SU-DHL-6 (cell line): ENCODE measurements at regions not wholly inside any gene's neighbourhood (a gene's known extent, or its start where the extent isn't known, plus 50 kb on each side); places are given as distances from the start of the nearest gene placed in this dataset.

ENCODE experiments used
- H2AFZ ChIP-seq: fragments of 200-600 bp; sonication (generic); 2 replicates; pipeline ENCODE4 v1.6.1; 2014; ENCODE audit warnings: low read depth, mild to moderate bottlenecking, moderate library complexity, mixed read lengths, antibody characterized with exemption, low read length; ENCODE audit not compliant: severe bottlenecking
- H3F3A ChIP-seq: fragments of 200-600 bp; shearing (Covaris generic); 2 replicates; pipeline ENCODE4 v1.6.0; 2016; ENCODE audit warnings: antibody characterized with exemption, mild to moderate bottlenecking; ENCODE audit not compliant: insufficient read depth
- H3K27ac ChIP-seq: fragments of 200-600 bp; sonication (generic); 2 replicates; pipeline ENCODE4 v1.5.1; 2016; ENCODE audit warnings: low read depth, mild to moderate bottlenecking, low read length, moderate library complexity, mixed read lengths
- H3K27me3 ChIP-seq: fragments of 200-600 bp; sonication (generic), shearing (Covaris generic); 2 replicates; pipeline ENCODE4 v1.6.0; 2014; ENCODE audit warnings: mild to moderate bottlenecking, low read length
- H3K36me3 ChIP-seq: fragments of 200-600 bp; sonication (generic); 2 replicates; pipeline ENCODE4 v1.6.1; 2014; ENCODE audit warnings: mild to moderate bottlenecking, low read length, mixed read lengths
- H3K4me2 ChIP-seq: fragments of 300-600, 200-600 bp; shearing (Covaris generic), sonication (generic); 2 replicates; pipeline ENCODE4 v1.6.0; 2014; ENCODE audit warnings: low read length, low read depth, mild to moderate bottlenecking; ENCODE audit not compliant: poor library complexity, severe bottlenecking
- H3K4me3 ChIP-seq: fragments of 200-600 bp; sonication (generic); 2 replicates; pipeline ENCODE4 v1.5.1; 2014; ENCODE audit warnings: antibody characterized with exemption, low read length, mild to moderate bottlenecking, mixed read lengths; ENCODE audit not compliant: insufficient read depth, poor library complexity, severe bottlenecking
- H3K79me2 ChIP-seq: fragments of 200-600 bp; sonication (generic); 2 replicates; pipeline ENCODE4 v1.6.1; 2014; ENCODE audit warnings: mild to moderate bottlenecking, low read length, moderate library complexity; ENCODE audit not compliant: insufficient read depth
- H3K9ac ChIP-seq: fragments of 200-600 bp; sonication (generic); 2 replicates; pipeline ENCODE4 v1.7.0; 2014; ENCODE audit warnings: mild to moderate bottlenecking, low read length
- H3K9me2 ChIP-seq: fragments of 200-600 bp; sonication (generic); replicated peaks from 2 replicates; pipeline ENCODE4 v1.6.1; 2014; ENCODE audit warnings: low read length; ENCODE audit not compliant: insufficient read depth
- H3K9me3 ChIP-seq: fragments of 200-600 bp; sonication (generic); 2 replicates; pipeline ENCODE4 v1.6.1; 2014; ENCODE audit warnings: low read length, mixed read lengths; ENCODE audit not compliant: insufficient read depth
- H4K20me1 ChIP-seq: fragments of 200-600 bp; sonication (generic); 2 replicates; pipeline ENCODE4 v1.6.1; 2014; ENCODE audit warnings: low read depth, mild to moderate bottlenecking, antibody characterized with exemption, low read length, moderate library complexity, mixed read lengths
- CTCF ChIP-seq: fragments of 200-600 bp; sonication (generic); IDR thresholded peaks from one replicate; pipeline ENCODE4 v1.5.1; 2017; ENCODE audit warnings: antibody characterized with exemption, mild to moderate bottlenecking, low read length, moderate library complexity; ENCODE audit not compliant: insufficient read depth, poor library complexity, severe bottlenecking
- EZH2phosphoT487 ChIP-seq: fragments of 200-600 bp; sonication (generic), shearing (Covaris generic); conservative IDR thresholded peaks from 2 replicates; pipeline ENCODE4 v1.6.1; 2018; ENCODE audit warnings: mild to moderate bottlenecking, antibody characterized with exemption, low read length, moderate library complexity, mixed read lengths

DNA sequence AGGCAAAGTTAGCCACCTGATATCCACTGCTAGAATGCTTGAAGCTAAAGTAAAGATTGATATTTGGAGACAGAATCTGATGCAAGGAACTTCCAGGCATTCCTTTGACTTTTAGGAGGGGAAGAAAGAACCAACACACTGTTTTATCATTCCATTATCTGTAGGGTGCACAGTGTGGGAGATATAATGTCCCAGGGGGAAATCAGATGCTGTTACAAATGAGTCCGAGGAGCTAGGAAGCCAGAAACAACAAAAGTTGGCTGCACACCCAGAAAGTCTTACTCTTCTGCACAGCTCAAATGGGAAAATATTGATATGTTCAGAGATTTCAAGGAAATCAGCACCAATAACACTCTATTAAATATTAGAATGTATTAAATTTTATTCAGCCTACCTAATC is 113.6 kb upstream of the ROBO1 start:
- H3K9ac ChIP-seq, result no peak overlapping the region
- H2AFZ ChIP-seq, result no peak overlapping the region
- no peak overlapping the region for H3K4me2 ChIP-seq
- no peak overlapping the region for H3K27ac ChIP-seq
- H3K4me3 ChIP-seq, result no peak overlapping the region
- no peaks in the 10 kb centered on the region for H3K27me3 ChIP-seq
- no peaks in the 10 kb centered on the region for H3K9me3 ChIP-seq
- no peaks in the 10 kb centered on the region for H4K20me1 ChIP-seq
- no peak for TF ChIP-seq CTCF
- TF ChIP-seq EZH2phosphoT487, result no peak
- H3K9me2 ChIP-seq, result no peaks in the 10 kb centered on the region
- H3K36me3 ChIP-seq, result no peaks in the 10 kb centered on the region
- H3K79me2 ChIP-seq, result no peaks in the 10 kb centered on the region
- H3F3A ChIP-seq, result no peaks in the 10 kb centered on the region

- TF ChIP-seq CTCF, result no peak
- TF ChIP-seq EZH2phosphoT487, result no peak
- no peaks in the 10 kb centered on the region for H3K27me3 ChIP-seq
- H2AFZ ChIP-seq, result no peak overlapping the region
- no peaks in the 10 kb centered on the region for H4K20me1 ChIP-seq
- H3K9me2 ChIP-seq, result no peaks in the 10 kb centered on the region
- H3K9me3 ChIP-seq, result no peaks in the 10 kb centered on the region
- no peak overlapping the region for H3K4me2 ChIP-seq
- H3K4me3 ChIP-seq, result no peak overlapping the region
- no peaks in the 10 kb centered on the region for H3K79me2 ChIP-seq
- no peaks in the 10 kb centered on the region for H3F3A ChIP-seq
- H3K36me3 ChIP-seq, result no peaks in the 10 kb centered on the region
- H3K9ac ChIP-seq, result no peak overlapping the region
- no peak overlapping the region for H3K27ac ChIP-seq
Measured at GRCh38 chr3:79878708-79879107, 110.9 kb upstream of the ROBO1 start.

GRCh38 chr3:79874646-79875045 is 106.8 kb upstream of the ROBO1 start:
- Histone ChIP-seq H3K9me2 (no peaks in the 10 kb centered on the region), H3K27ac (no peak overlapping the region), H3K36me3 (no peaks in the 10 kb centered on the region), H3K4me2 (no peak overlapping the region), H3K4me3 (no peak overlapping the region), H3K9ac (no peak overlapping the region), H3K9me3 (no peaks in the 10 kb centered on the region), H3K27me3 (no peaks in the 10 kb centered on the region), H4K20me1 (no peaks in the 10 kb centered on the region), H2AFZ (no peak overlapping the region), H3K79me2 (no peaks in the 10 kb centered on the region), H3F3A (no peaks in the 10 kb centered on the region)
- TF ChIP-seq CTCF (no peak), EZH2phosphoT487 (no peak)

- Histone ChIP-seq H3K79me2 (no peaks in the 10 kb centered on the region), H3K27me3 (no peaks in the 10 kb centered on the region), H3K4me2 (no peak overlapping the region), H3K4me3 (no peak overlapping the region), H2AFZ (no peak overlapping the region), H3K27ac (no peak overlapping the region), H3F3A (no peaks in the 10 kb centered on the region), H4K20me1 (no peaks in the 10 kb centered on the region), H3K9me2 (no peaks in the 10 kb centered on the region), H3K9me3 (no peaks in the 10 kb centered on the region), H3K36me3 (no peaks in the 10 kb centered on the region), H3K9ac (no peak overlapping the region)
- TF ChIP-seq EZH2phosphoT487 (no peak), CTCF (no peak)
Measured at GRCh38 chr3:79872483-79872882, 104.7 kb upstream of the ROBO1 start.
